CD4-positive, alpha-beta T cell treated with Interferon gamma for 1 hour (primary cell): ENCODE measurements at regions not wholly inside any gene's neighbourhood (a gene's known extent, or its start where the extent isn't known, plus 50 kb on each side); places are given as distances from the start of the nearest gene placed in this dataset.
"Not testable (repeated sequence)": the region's sequence is repeated elsewhere in the genome, so short reads cannot be mapped to it uniquely, and the experiment has no call there.

Source experiments
- DNase-seq: peaks from one replicate; pipeline ENCODE4 v3.0.0-alpha.2; 2020

GRCh38 chr3:18987862-18988447 is 160.4 kb upstream of the KCNH8 start:
- no peak for DNase-seq

- no peak for DNase-seq
These were observed 161.2 kb upstream of the KCNH8 start for GRCh38 chr3:18987070-18987469.

- no peak for DNase-seq
These were observed 165.4 kb upstream of the KCNH8 start for GRCh38 chr3:18982920-18983319.

GRCh38 chr3:18976102-18976501 is 172.2 kb upstream of the KCNH8 start:
- DNase-seq, result not testable (repeated sequence)

GRCh38 chr3:18968120-18968519 is 180.2 kb upstream of the KCNH8 start:
- no peak for DNase-seq

- no peak for DNase-seq
These were observed 182.5 kb upstream of the KCNH8 start for GRCh38 chr3:18965781-18966180.

GRCh38 chr3:18964640-18965039 is 183.7 kb upstream of the KCNH8 start:
- no peak for DNase-seq

GRCh38 chr3:18951333-18951732 is 197.0 kb upstream of the KCNH8 start:
- no peak for DNase-seq

- DNase-seq, result no peak
These were observed 201.8 kb upstream of the KCNH8 start for GRCh38 chr3:18946524-18946923.

GRCh38 chr3:18937574-18937973 is 210.7 kb upstream of the KCNH8 start:
- no peak for DNase-seq

- no peak for DNase-seq
These were observed 229.2 kb upstream of the KCNH8 start for GRCh38 chr3:18919158-18919557.

- no peak for DNase-seq
These were observed 230.4 kb upstream of the KCNH8 start for GRCh38 chr3:18917923-18918322.

- DNase-seq, result no peak
These were observed 246.1 kb upstream of the KCNH8 start for GRCh38 chr3:18902081-18902793.

- DNase-seq, result no peak
These were observed 246.7 kb upstream of the KCNH8 start for GRCh38 chr3:18901571-18901970.

- DNase-seq, result no peak
These were observed 247.3 kb upstream of the KCNH8 start for GRCh38 chr3:18900994-18901393.

- DNase-seq, result no peak
These were observed 249.4 kb upstream of the KCNH8 start for GRCh38 chr3:18898911-18899310.

- DNase-seq, result no peak
These were observed 255.6 kb upstream of the KCNH8 start for GRCh38 chr3:18892756-18893155.

- DNase-seq, result no peak
These were observed 256.3 kb upstream of the KCNH8 start for GRCh38 chr3:18892047-18892446.

GRCh38 chr3:18891641-18892040 is 256.7 kb upstream of the KCNH8 start:
- DNase-seq, result no peak

GRCh38 chr3:18890449-18890848 is 257.9 kb upstream of the KCNH8 start:
- no peak for DNase-seq

GRCh38 chr3:18888819-18889218 is 259.5 kb upstream of the KCNH8 start:
- DNase-seq, result no peak

GRCh38 chr3:18888370-18888769 is 259.9 kb upstream of the KCNH8 start:
- no peak for DNase-seq

- no peak for DNase-seq
These were observed 262.0 kb upstream of the KCNH8 start for GRCh38 chr3:18886331-18886730.

GRCh38 chr3:18885612-18886011 is 262.7 kb upstream of the KCNH8 start:
- DNase-seq, result no peak

- no peak for DNase-seq
These were observed 264.7 kb upstream of the KCNH8 start for GRCh38 chr3:18883571-18883970.
